Type B pancreatic cell (in vitro differentiated cells): ENCODE measurements at regions not wholly inside any gene's neighbourhood (a gene's known extent, or its start where the extent isn't known, plus 50 kb on each side); places are given as distances from the start of the nearest gene placed in this dataset.

ENCODE experiments used
- DNase-seq: peaks from one replicate; pipeline ENCODE4 v3.0.0; 2021; ENCODE audit warnings: mixed read lengths; ENCODE audit not compliant: unreplicated experiment; ENCODE audit errors: extremely low spot score
- H3K27ac Mint-ChIP-seq: 2 replicates; pipeline ENCODE4 v1.8.0; 2021; ENCODE audit warnings: mild to moderate bottlenecking, mixed read lengths
- H3K27me3 Mint-ChIP-seq: 2 replicates; pipeline ENCODE4 v1.8.0; 2021; ENCODE audit warnings: mixed read lengths
- H3K36me3 Mint-ChIP-seq: 2 replicates; pipeline ENCODE4 v1.8.0; 2021; ENCODE audit warnings: mixed read lengths
- H3K4me1 Mint-ChIP-seq: one replicate; pipeline ENCODE4 v1.8.0; 2021; ENCODE audit warnings: mixed read lengths; ENCODE audit not compliant: unreplicated experiment
- H3K4me3 Mint-ChIP-seq: 2 replicates; pipeline ENCODE4 v1.8.0; 2021; ENCODE audit warnings: mild to moderate bottlenecking, mixed read lengths
- H3K9me3 Mint-ChIP-seq: 2 replicates; pipeline ENCODE4 v1.8.0; 2021; ENCODE audit warnings: mixed read lengths
- TF ChIP-seq, protein P1 (sequence below): fragments of 200-600 bp; sonication (generic); conservative IDR thresholded peaks from 2 replicates; pipeline ENCODE4 v1.5.0; 2021; ENCODE audit warnings: antibody characterized with exemption, mild to moderate bottlenecking

DNA sequence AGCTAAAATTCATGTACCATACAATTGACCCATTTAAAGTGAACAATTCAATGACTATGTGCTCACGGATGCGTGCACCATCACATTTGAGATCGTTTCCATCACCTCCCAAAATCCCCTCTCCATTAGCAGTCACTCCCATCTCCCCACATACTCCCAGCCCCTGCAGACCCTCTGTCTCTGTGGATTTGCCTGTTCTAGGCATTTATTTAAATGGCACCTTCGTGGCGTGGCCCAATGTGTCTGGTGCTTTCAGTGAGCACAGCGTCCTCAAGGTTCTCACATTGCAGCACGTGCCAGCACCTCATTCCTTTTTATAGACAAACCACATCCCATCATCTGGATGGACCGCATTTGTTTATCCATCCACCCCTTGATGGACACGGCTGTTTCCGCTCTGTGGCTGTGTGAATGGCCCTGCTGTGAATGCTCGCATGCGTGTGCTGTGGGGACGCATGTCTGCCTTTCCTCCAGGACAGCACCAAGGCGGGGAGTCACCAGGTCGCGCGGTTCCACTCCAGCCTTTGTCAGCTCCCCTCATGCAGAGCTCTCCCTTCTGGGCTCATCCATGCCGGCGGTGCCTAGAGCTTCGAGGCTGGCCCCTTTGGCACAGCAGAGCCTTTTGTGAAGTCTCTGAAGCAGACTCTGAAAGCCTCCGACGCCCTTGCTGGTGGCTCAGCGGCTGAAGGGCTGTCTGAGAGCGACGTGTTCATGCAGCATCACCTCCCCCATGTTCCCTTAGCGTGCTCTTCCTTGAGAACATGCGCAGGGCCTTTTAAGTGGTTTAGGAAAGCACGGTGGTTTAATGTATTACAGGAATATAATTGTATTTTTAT is 184.4 kb downstream of the KIF26A start:
- no peak overlapping the region for H3K27ac Mint-ChIP-seq
- H3K4me1 Mint-ChIP-seq: peaks cover 9% of the 10 kb centered on the region
- no peaks in the 10 kb centered on the region for H3K36me3 Mint-ChIP-seq
- H3K27me3 Mint-ChIP-seq: peaks cover 8% of the 10 kb centered on the region
- no peak overlapping the region for H3K4me3 Mint-ChIP-seq
- H3K9me3 Mint-ChIP-seq: no peaks in the 10 kb centered on the region
- TF ChIP-seq, protein P1, sequence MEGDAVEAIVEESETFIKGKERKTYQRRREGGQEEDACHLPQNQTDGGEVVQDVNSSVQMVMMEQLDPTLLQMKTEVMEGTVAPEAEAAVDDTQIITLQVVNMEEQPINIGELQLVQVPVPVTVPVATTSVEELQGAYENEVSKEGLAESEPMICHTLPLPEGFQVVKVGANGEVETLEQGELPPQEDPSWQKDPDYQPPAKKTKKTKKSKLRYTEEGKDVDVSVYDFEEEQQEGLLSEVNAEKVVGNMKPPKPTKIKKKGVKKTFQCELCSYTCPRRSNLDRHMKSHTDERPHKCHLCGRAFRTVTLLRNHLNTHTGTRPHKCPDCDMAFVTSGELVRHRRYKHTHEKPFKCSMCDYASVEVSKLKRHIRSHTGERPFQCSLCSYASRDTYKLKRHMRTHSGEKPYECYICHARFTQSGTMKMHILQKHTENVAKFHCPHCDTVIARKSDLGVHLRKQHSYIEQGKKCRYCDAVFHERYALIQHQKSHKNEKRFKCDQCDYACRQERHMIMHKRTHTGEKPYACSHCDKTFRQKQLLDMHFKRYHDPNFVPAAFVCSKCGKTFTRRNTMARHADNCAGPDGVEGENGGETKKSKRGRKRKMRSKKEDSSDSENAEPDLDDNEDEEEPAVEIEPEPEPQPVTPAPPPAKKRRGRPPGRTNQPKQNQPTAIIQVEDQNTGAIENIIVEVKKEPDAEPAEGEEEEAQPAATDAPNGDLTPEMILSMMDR: no peak
- DNase-seq: peak; percentile 60

DNA sequence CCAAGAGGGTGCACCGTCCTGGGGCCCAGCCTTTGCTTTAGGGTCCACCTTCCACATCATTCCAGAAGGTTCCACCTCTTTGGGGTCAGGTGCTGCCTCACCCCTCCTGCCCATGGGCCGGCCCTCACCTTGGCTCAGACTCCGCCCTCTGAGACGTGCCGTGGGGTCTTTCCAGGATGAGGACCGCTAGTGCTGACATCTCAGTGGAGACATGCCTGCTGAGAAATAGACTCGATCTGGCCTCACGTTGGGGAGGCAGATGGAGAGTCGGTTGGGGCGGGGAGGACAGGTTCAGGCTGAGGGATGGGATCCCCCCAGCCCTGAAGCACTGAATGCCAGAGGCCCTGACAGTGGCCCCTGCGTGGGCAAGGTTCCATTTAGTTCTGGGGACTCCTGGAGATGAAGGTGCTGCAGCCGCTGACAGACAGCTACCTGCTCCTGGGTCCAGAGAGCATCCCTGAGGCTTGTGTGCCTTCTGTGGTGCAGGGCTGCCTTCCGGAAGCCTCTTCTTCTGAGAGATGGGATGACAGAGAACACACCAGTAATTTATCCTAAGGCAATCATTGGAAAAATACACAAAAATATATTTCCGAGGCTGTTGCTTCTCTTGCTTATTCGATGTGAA is 185.3 kb downstream of the KIF26A start:
- Mint-ChIP-seq H3K27me3 (peaks cover 10% of the 10 kb centered on the region), H3K27ac (no peak overlapping the region), H3K4me1 (peaks cover 9% of the 10 kb centered on the region), H3K4me3 (no peak overlapping the region), H3K36me3 (no peaks in the 10 kb centered on the region), H3K9me3 (no peaks in the 10 kb centered on the region)
- TF ChIP-seq, protein P1: no peak
- peak; percentile 62 for DNase-seq

DNA sequence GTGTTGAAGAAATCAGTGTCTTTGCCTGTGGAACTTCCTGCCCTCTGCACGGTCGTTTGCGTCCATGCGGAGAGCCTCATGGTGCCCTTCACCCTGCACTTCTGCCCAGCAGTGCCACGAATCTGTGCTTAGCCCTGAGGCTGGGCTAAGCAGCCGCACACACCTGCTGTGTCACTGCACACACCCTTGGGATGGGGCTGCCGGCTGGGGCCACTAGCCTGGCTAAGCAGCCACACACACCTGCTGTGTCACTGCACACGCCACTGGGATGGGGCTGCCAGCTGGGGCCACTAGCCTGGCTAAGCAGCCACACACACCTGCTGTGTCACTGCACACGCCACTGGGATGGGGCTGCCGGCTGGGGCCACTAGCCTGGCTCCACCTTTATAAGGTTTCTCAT is 188.5 kb downstream of the KIF26A start:
- Mint-ChIP-seq H3K36me3 (no peaks in the 10 kb centered on the region), H3K9me3 (peaks cover 14% of the 10 kb centered on the region), H3K27me3 (peaks cover 20% of the 10 kb centered on the region), H3K4me1 (peaks cover 4% of the 10 kb centered on the region), H3K4me3 (no peak overlapping the region), H3K27ac (no peak overlapping the region)
- DNase-seq: peak; percentile 59
- TF ChIP-seq, protein P1: no peak

DNA sequence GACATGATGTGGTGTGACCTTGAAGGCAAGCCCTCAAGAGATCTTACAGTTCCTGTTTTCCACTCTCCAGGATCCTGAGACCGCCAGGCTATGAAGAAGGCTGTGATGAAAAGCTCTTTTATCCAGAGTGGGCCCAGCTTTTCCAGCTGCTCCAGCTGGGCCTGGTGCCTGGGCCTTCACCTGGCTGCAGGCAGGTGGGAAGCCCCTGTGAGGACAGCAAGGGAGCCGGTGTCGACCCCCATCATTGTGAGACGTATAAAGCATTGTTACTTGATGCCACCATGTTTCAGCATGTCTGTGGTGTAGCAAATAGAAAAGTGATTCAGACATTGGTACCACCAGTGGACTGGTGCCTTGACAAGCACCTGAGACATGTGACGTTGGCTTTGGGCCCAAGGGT is 190.2 kb downstream of the KIF26A start:
- Mint-ChIP-seq H3K27ac (no peak overlapping the region), H3K9me3 (peaks cover 14% of the 10 kb centered on the region), H3K36me3 (no peaks in the 10 kb centered on the region), H3K4me3 (no peak overlapping the region), H3K27me3 (peaks cover 13% of the 10 kb centered on the region), H3K4me1 (no peaks in the 10 kb centered on the region)
- TF ChIP-seq, protein P1: no peak
- DNase-seq: no peak

DNA sequence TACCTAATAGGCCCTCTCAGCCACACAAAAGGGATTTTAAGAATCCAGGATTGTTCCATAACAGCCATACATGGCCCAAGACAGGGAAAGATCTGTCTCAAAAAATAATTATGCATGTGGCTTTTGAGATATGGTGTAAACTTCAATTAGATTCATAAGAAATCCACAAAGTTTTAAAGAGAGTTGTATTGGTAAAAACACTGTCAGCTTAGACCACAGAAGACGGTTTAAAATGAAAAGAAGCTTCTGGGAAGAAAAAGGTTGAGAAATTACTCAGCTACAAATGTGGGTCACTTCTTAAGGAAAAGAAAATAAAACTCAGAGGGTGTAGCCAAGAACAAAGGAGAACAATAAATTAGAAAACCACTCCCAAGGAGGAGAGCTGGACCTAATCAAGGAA is 191.4 kb downstream of the KIF26A start:
- no peak for DNase-seq
- Mint-ChIP-seq H3K4me1 (peaks cover 6% of the 10 kb centered on the region), H3K27me3 (peaks cover 13% of the 10 kb centered on the region), H3K36me3 (no peaks in the 10 kb centered on the region), H3K4me3 (no peak overlapping the region), H3K9me3 (peaks cover 14% of the 10 kb centered on the region), H3K27ac (no peak overlapping the region)
- TF ChIP-seq, protein P1: no peak
